K562 (cell line): ENCODE measurements at regions not wholly inside any gene's neighbourhood (a gene's known extent, or its start where the extent isn't known, plus 50 kb on each side); places are given as distances from the start of the nearest gene placed in this dataset.

Experiments
- ATAC-seq: fragments of 200-7000 bp; cut with Tn5 transposase; 3 replicates; pipeline ENCODE4 v1.9.1; 2020; ENCODE audit warnings: moderate library complexity
- BruUV-seq: library from RNA; stranded (reverse); fragments of 400-500 nt; replicated peaks from 2 replicates; lab custom pipeline; 2021; lab: Mats Ljungman, UMichigan
- CTCF ChIA-PET: fragments of 300-600 bp; formaldehyde crosslinking; extraction: SDS; loops from one replicate; lab custom pipeline; 2021; ENCODE audit warnings: low intra/inter-chr PET ratio; lab: Yijun Ruan, JAX
- POLR2A ChIA-PET: fragments of 300-600, 350-650 bp; sonication (Branson Sonifier 250); formaldehyde crosslinking; extraction: SDS; loops from one replicate; lab custom pipeline; 2021; ENCODE audit warnings: antibody characterized with exemption, inconsistent platforms; lab: Yijun Ruan, JAX
- DNase-seq, 4 experiments: peaks; one replicate each; pipeline versions ENCODE4 v3.0.0 to v3.0.0-alpha.2; 2011 to 2018; ENCODE audit warnings: low spot score in 3 of 4, mixed read lengths in 3 of 4; ENCODE audit errors: extremely low read depth in 1 of 4
- FAIRE-seq: peaks from 2 replicates; lab custom pipeline; 2011; peaks lifted over from hg19 to GRCh38; lab: Jason Lieb, UNC
- H2AFZ ChIP-seq: 2 replicates; pipeline ENCODE4 v1.6.0; 2011; ENCODE audit warnings: low read depth, low read length, control low read depth, inconsistent platforms
- H3K27ac ChIP-seq: fragments of 200-600 bp; 3 replicates; pipeline ENCODE4 v1.8.0; 2011; ENCODE audit warnings: low read depth, mild to moderate bottlenecking, control low read depth, inconsistent platforms, low read length, moderate library complexity, mixed read lengths; ENCODE audit errors: extremely low read depth
- H3K27me3 ChIP-seq, 2 experiments: fragments of 300-600 bp in 1 of 2; 2 replicates in 1 of 2; 3 replicates in 1 of 2; pipeline versions ENCODE4 v1.6.0 to v1.8.0; 2011; ENCODE audit warnings: inconsistent platforms in 2 of 2, low read length in 2 of 2, mild to moderate bottlenecking in 1 of 2, mixed read lengths in 1 of 2, moderate library complexity in 1 of 2; ENCODE audit not compliant: control insufficient read depth in 2 of 2, insufficient read depth in 2 of 2
- H3K36me3 ChIP-seq: fragments of 300-600 bp; 3 replicates; pipeline ENCODE4 v1.8.0; 2011; ENCODE audit warnings: mild to moderate bottlenecking, low read length, inconsistent platforms; ENCODE audit not compliant: control insufficient read depth, insufficient read depth
- H3K4me1 ChIP-seq, 2 experiments: fragments of 200-600 bp in 1 of 2; replicated peaks in 1 of 2; 2 replicates in 1 of 2; 3 replicates in 1 of 2; pipeline versions ENCODE4 v1.5.1 to v1.8.0; 2011; ENCODE audit warnings: inconsistent platforms in 2 of 2, low read length in 2 of 2, mild to moderate bottlenecking in 1 of 2, mixed read lengths in 1 of 2, moderate library complexity in 1 of 2; ENCODE audit not compliant: control insufficient read depth in 2 of 2, insufficient read depth in 2 of 2
- H3K4me2 ChIP-seq: 2 replicates; pipeline ENCODE4 v1.6.1; 2011; ENCODE audit warnings: low read length, control low read depth, inconsistent platforms, mixed read lengths; ENCODE audit not compliant: insufficient read depth
- H3K4me3 ChIP-seq: fragments of 200-600 bp; sonication (generic), shearing (Covaris generic); 2 replicates; pipeline ENCODE4 v1.5.1; 2016; ENCODE audit warnings: control low read depth, inconsistent platforms
- H3K79me2 ChIP-seq: fragments of 200-600 bp; 3 replicates; pipeline ENCODE4 v1.8.0; 2011; ENCODE audit warnings: low read length, inconsistent platforms; ENCODE audit not compliant: control insufficient read depth, insufficient read depth
- H3K9ac ChIP-seq, 2 experiments: 2 replicates each; pipeline versions ENCODE4 v1.6.0 to v1.6.1; 2011; ENCODE audit warnings: low read depth in 2 of 2, low read length in 2 of 2, control low read depth in 1 of 2, inconsistent platforms in 1 of 2, mild to moderate bottlenecking in 1 of 2, mixed read lengths in 1 of 2; ENCODE audit not compliant: insufficient read depth in 1 of 2
- H3K9me1 ChIP-seq: one replicate; pipeline ENCODE4 v1.6.0; 2011; ENCODE audit warnings: inconsistent platforms, mild to moderate bottlenecking, low read length, moderate library complexity; ENCODE audit not compliant: control insufficient read depth, insufficient read depth
- H3K9me3 ChIP-seq: replicated peaks from 2 replicates; pipeline ENCODE4 v1.5.1; 2011; ENCODE audit warnings: low read depth, low read length, inconsistent platforms; ENCODE audit not compliant: control insufficient read depth, insufficient read depth
- H4K20me1 ChIP-seq: replicated peaks from 2 replicates; pipeline ENCODE4 v1.6.1; 2011; ENCODE audit warnings: low read length, inconsistent platforms, mixed read lengths; ENCODE audit not compliant: control insufficient read depth, insufficient read depth
- CBX2 ChIP-seq: fragments of 200-600 bp; sonication (generic); IDR thresholded peaks from one replicate; pipeline ENCODE4 v1.6.1; 2012; ENCODE audit warnings: mild to moderate bottlenecking, low read length, inconsistent platforms; ENCODE audit not compliant: insufficient read depth, poor library complexity, severe bottlenecking
- CBX8 ChIP-seq: fragments of 200-600 bp; sonication (generic); IDR thresholded peaks from 2 replicates; pipeline ENCODE4 v1.6.1; 2012; ENCODE audit warnings: borderline replicate concordance, mixed run types, low read depth, mild to moderate bottlenecking, moderate library complexity, mixed read lengths, low read length, control low read depth, inconsistent platforms; ENCODE audit not compliant: poor library complexity, severe bottlenecking; ENCODE audit errors: extremely low read depth
- FIP1L1 ChIP-seq: fragments of 200-400 bp; formaldehyde crosslinking; IDR thresholded peaks from 2 replicates; pipeline ENCODE4 v1.6.1; 2018; ENCODE audit warnings: mild to moderate bottlenecking, low read depth, low read length; ENCODE audit not compliant: poor library complexity, severe bottlenecking
- MAFK ChIP-seq: IDR thresholded peaks from 2 replicates; pipeline ENCODE4 v1.6.1; 2011; ENCODE audit warnings: low read length, improper control_type of control experiment
- MCM3 ChIP-seq: fragments of 450-650 bp; IDR thresholded peaks from 2 replicates; pipeline ENCODE4 v1.6.1; 2016
- SRSF7 ChIP-seq: fragments of 200-400 bp; formaldehyde crosslinking; optimal IDR thresholded peaks from 2 replicates; pipeline ENCODE3; 2017; ENCODE audit warnings: mild to moderate bottlenecking, low read depth, low read length
- ZBTB1 ChIP-seq: sonication (generic); formaldehyde crosslinking; IDR thresholded peaks from 2 replicates; pipeline ENCODE4 v1.8.1; 2023; ENCODE audit warnings: missing genetic modification reagents, low read depth, mild to moderate bottlenecking, borderline replicate concordance
- ZNF140 ChIP-seq: fragments of 250-450 bp; sonication (Bioruptor Pico); IDR thresholded peaks from 2 replicates; pipeline ENCODE4 v1.8.0; 2021; ENCODE audit warnings: moderate library complexity, mild to moderate bottlenecking, inconsistent platforms
- ZNF253 ChIP-seq: fragments of 250-450 bp; sonication (Bioruptor Pico); conservative IDR thresholded peaks from 2 replicates; pipeline ENCODE4 v1.6.1; 2021; ENCODE audit warnings: mild to moderate bottlenecking
- WGBS: fragments of 100-300 bp; shearing (Covaris generic); methylation state at CpG from one replicate; pipeline ENCODE4 v1.1.6; 2016; ENCODE audit warnings: low coverage, mixed read lengths; ENCODE audit not compliant: insufficient coverage; ENCODE audit errors: missing lambda C conversion rate; 5-methylcytosine and 5-hydroxymethylcytosine counted together
- in situ Hi-C: fragments of 300-500 bp; cut with MboI; formaldehyde crosslinking; loops from 4 replicates; pipeline ENCODE4 v1.15.0; 2018; ENCODE audit warnings: inconsistent platforms, mixed read lengths
- intact Hi-C: fragments of 100-400 bp; cut with micrococcal nuclease; formaldehyde crosslinking; loops from 2 replicates; pipeline ENCODE4 v1.14.2; 2022
- TF ChIP-seq, protein P1 (sequence below): fragments of 450-650 bp; formaldehyde crosslinking; IDR thresholded peaks from 2 replicates; pipeline ENCODE4 v1.4.0; 2020; ENCODE audit warnings: mild to moderate bottlenecking, mixed read lengths
- TF ChIP-seq, protein P2 (sequence below): fragments of 250-450 bp; sonication (Bioruptor Pico); IDR thresholded peaks from 2 replicates; pipeline ENCODE4 v1.4.0; 2020; ENCODE audit warnings: mild to moderate bottlenecking

DNA sequence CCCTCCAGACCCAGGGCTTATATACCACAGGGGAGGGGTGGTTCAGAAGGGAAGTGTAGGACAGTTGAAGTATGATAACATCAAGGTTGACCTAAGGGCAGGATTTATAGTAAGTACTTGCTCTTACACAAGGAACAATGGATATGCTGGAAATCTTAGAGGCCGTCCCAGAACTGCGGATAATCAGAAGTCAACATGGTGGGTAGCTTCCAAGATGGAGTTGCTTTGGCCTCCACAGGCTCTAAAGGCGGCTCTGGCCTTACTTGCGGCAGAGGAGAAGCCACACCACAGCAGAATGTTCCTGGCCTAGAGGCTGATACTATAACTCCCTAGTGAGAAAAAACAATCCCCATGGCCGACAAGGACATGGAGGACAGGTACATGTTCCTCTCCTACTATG is 344.7 kb downstream of the CDC5L start:
- no peak for TF ChIP-seq FIP1L1
- TF ChIP-seq SRSF7 = no peak
- no peak for TF ChIP-seq MCM3
- no peak for TF ChIP-seq ZNF140 (CRISPR knock-in tag)
- TF ChIP-seq, protein P1, sequence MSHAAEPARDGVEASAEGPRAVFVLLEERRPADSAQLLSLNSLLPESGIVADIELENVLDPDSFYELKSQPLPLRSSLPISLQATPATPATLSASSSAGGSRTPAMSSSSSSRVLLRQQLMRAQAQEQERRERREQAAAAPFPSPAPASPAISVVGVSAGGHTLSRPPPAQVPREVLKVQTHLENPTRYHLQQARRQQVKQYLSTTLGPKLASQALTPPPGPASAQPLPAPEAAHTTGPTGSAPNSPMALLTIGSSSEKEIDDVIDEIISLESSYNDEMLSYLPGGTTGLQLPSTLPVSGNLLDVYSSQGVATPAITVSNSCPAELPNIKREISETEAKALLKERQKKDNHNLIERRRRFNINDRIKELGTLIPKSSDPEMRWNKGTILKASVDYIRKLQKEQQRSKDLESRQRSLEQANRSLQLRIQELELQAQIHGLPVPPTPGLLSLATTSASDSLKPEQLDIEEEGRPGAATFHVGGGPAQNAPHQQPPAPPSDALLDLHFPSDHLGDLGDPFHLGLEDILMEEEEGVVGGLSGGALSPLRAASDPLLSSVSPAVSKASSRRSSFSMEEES (CRISPR knock-in tag) = no peak
- no peak for TF ChIP-seq CBX2
- TF ChIP-seq CBX8 = no peak
- TF ChIP-seq ZNF253 = no peak
- no peak for TF ChIP-seq MAFK
- TF ChIP-seq, protein P2, sequence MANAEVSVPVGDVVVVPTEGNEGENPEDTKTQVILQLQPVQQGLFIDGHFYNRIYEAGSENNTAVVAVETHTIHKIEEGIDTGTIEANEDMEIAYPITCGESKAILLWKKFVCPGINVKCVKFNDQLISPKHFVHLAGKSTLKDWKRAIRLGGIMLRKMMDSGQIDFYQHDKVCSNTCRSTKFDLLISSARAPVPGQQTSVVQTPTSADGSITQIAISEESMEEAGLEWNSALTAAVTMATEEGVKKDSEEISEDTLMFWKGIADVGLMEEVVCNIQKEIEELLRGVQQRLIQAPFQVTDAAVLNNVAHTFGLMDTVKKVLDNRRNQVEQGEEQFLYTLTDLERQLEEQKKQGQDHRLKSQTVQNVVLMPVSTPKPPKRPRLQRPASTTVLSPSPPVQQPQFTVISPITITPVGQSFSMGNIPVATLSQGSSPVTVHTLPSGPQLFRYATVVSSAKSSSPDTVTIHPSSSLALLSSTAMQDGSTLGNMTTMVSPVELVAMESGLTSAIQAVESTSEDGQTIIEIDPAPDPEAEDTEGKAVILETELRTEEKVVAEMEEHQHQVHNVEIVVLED = no peak
- TF ChIP-seq ZBTB1 (CRISPR knock-in tag) = no peak
- Histone ChIP-seq H3K4me2 (no peak overlapping the region), H3K9ac (no peak overlapping the region), H3K9me3 (no peaks in the 10 kb centered on the region), H4K20me1 (peaks cover 7% of the 10 kb centered on the region; the same call in 1 of the 2 replicates), H3K27ac (no peak overlapping the region), H2AFZ (no peak overlapping the region), H3K4me3 (no peak overlapping the region), H3K79me2 (no peaks in the 10 kb centered on the region), H3K9me1 (no peaks in the 10 kb centered on the region), H3K4me1 (peaks cover 0 to 5% of the 10 kb centered on the region in 2 experiments; a peak in 2 of 5 replicates), H3K27me3 (peaks cover 14 to 57% of the 10 kb centered on the region in 2 experiments; a peak in 4 of 5 replicates), H3K36me3 (no peaks in the 10 kb centered on the region)
- BruUV-seq = no TSS peak
- CTCF ChIA-PET = no interaction called here
- 2% methylated on average over 5 of the region's 5 CpGs for WGBS
- ATAC-seq = no peak
- intact Hi-C loops = no loop called here
- DNase-seq = no peak
- no peak for FAIRE-seq
- POLR2A ChIA-PET = no interaction called here
- in situ Hi-C loops = no loop called here
